ENCODE measurements at regions not wholly inside any gene's neighbourhood (a gene's known extent, or its start where the extent isn't known, plus 50 kb on each side); places are given as distances from the start of the nearest gene placed in this dataset.

- TF ChIP-seq POLR2AphosphoS5 (IDR thresholded peaks at IDR 0.05; ENCODE audit: insufficient read depth in 1 of 2, low read depth in 1 of 2) (no peak), CTCF (IDR thresholded peaks at IDR 0.05) (no peak), POLR2A (IDR thresholded peaks at IDR 0.05) (no peak)
Observed at GRCh38 chr10:29204070-29204800, 84.6 kb upstream of the LYZL1 start.
